Neuronal stem cell (in vitro differentiated cells): ENCODE measurements at regions not wholly inside any gene's neighbourhood (a gene's known extent, or its start where the extent isn't known, plus 50 kb on each side); places are given as distances from the start of the nearest gene placed in this dataset.

Experiments used
- DNase-seq: peaks from one replicate; pipeline ENCODE4 v3.0.0-alpha.2; 2013; ENCODE audit warnings: low spot score
- H2AFZ ChIP-seq: one replicate; pipeline ENCODE4 v1.6.1; 2013; ENCODE audit warnings: mild to moderate bottlenecking, low read length, inconsistent platforms
- H2AK5ac ChIP-seq: 2 replicates; pipeline ENCODE4 v1.6.1; 2013; ENCODE audit warnings: low read depth, mild to moderate bottlenecking, inconsistent platforms, low read length, moderate library complexity, mixed read lengths
- H2BK120ac ChIP-seq: 2 replicates; pipeline ENCODE4 v1.6.1; 2013; ENCODE audit warnings: low read depth, mild to moderate bottlenecking, inconsistent platforms, low read length, moderate library complexity, mixed read lengths
- H2BK12ac ChIP-seq: one replicate; pipeline ENCODE4 v1.6.1; 2013; ENCODE audit warnings: low read length, inconsistent platforms
- H2BK15ac ChIP-seq: 2 replicates; pipeline ENCODE4 v1.6.1; 2013; ENCODE audit warnings: mild to moderate bottlenecking, low read length, inconsistent platforms, mixed read lengths
- H2BK5ac ChIP-seq: one replicate; pipeline ENCODE4 v1.6.1; 2013; ENCODE audit warnings: inconsistent platforms, mild to moderate bottlenecking, low read length, moderate library complexity
- H3K14ac ChIP-seq: one replicate; pipeline ENCODE4 v1.6.1; 2013; ENCODE audit warnings: low read length, inconsistent platforms
- H3K18ac ChIP-seq: 2 replicates; pipeline ENCODE4 v1.6.1; 2013; ENCODE audit warnings: low read length, inconsistent platforms
- H3K23ac ChIP-seq: 2 replicates; pipeline ENCODE4 v1.6.1; 2013; ENCODE audit warnings: low read depth, mild to moderate bottlenecking, mixed read lengths, low read length, inconsistent platforms; ENCODE audit not compliant: poor library complexity
- H3K27ac ChIP-seq: replicated peaks from 3 replicates; pipeline ENCODE4 v1.5.1; 2013; ENCODE audit warnings: low read length, inconsistent platforms
- H3K27me3 ChIP-seq, 3 experiments: 2 replicates each; pipeline ENCODE4 v1.6.1; 2013; ENCODE audit warnings: low read length in 3 of 3, mild to moderate bottlenecking in 2 of 3, inconsistent platforms in 1 of 3, low read depth in 1 of 3, mixed read lengths in 1 of 3, moderate library complexity in 1 of 3; ENCODE audit not compliant: control insufficient read depth in 3 of 3, insufficient read depth in 3 of 3
- H3K36me3 ChIP-seq, 2 donors: replicated peaks in 1 of 2; 2 replicates each; pipeline ENCODE4 v1.6.1; 2013; ENCODE audit warnings: low read length in 2 of 2; ENCODE audit not compliant: control insufficient read depth in 2 of 2, insufficient read depth in 2 of 2
- H3K4ac ChIP-seq: 2 replicates; pipeline ENCODE4 v1.6.1; 2013; ENCODE audit warnings: inconsistent platforms, mild to moderate bottlenecking, low read length, moderate library complexity
- H3K4me1 ChIP-seq, 2 donors: 1 replicate in 1 of 2; 2 replicates in 1 of 2; pipeline ENCODE4 v1.6.1; 2013; ENCODE audit warnings: low read length in 2 of 2, low read depth in 1 of 2; ENCODE audit not compliant: control insufficient read depth in 2 of 2, insufficient read depth in 1 of 2
- H3K4me2 ChIP-seq: one replicate; pipeline ENCODE4 v1.6.1; 2013; ENCODE audit warnings: mild to moderate bottlenecking, low read length, inconsistent platforms; ENCODE audit not compliant: insufficient read depth, poor library complexity, severe bottlenecking
- H3K4me3 ChIP-seq, 2 donors: 2 replicates each; pipeline ENCODE4 v1.5.1; 2013; ENCODE audit warnings: low read length in 2 of 2, mild to moderate bottlenecking in 2 of 2, inconsistent platforms in 1 of 2, moderate library complexity in 1 of 2
- H3K79me1 ChIP-seq: one replicate; pipeline ENCODE4 v1.6.1; 2013; ENCODE audit warnings: low read depth, mild to moderate bottlenecking, inconsistent platforms, low read length, moderate library complexity
- H3K9ac ChIP-seq: one replicate; pipeline ENCODE4 v1.6.1; 2013; ENCODE audit warnings: mild to moderate bottlenecking, low read depth, low read length, inconsistent platforms; ENCODE audit not compliant: poor library complexity
- H3K9me3 ChIP-seq, 2 donors: replicated peaks in 1 of 2; 2 replicates each; pipeline versions ENCODE3 to v1.6.1; 2013; ENCODE audit warnings: low read length in 2 of 2, mild to moderate bottlenecking in 2 of 2, inconsistent platforms in 1 of 2, low read depth in 1 of 2, mixed read lengths in 1 of 2, moderate library complexity in 1 of 2; ENCODE audit not compliant: control insufficient read depth in 2 of 2, insufficient read depth in 1 of 2
- H4K8ac ChIP-seq: one replicate; pipeline ENCODE4 v1.6.1; 2013; ENCODE audit warnings: low read depth, mild to moderate bottlenecking, inconsistent platforms, low read length, moderate library complexity
- H4K91ac ChIP-seq: one replicate; pipeline ENCODE4 v1.6.1; 2013; ENCODE audit warnings: low read length, low read depth, mild to moderate bottlenecking, inconsistent platforms; ENCODE audit not compliant: poor library complexity
- WGBS, 2 donors: extraction: QIAGEN DNeasy Blood & Tissue Kit; methylation state at CpG; one replicate each; pipeline ENCODE4 v1.1.7; 2013; ENCODE audit warnings: missing lambda C conversion rate in 2 of 2, mixed read lengths in 1 of 2; ENCODE audit not compliant: insufficient read length in 2 of 2, insufficient replicate concordance in 1 of 2; ENCODE audit errors: extremely low coverage in 2 of 2; 5-methylcytosine and 5-hydroxymethylcytosine counted together

DNA sequence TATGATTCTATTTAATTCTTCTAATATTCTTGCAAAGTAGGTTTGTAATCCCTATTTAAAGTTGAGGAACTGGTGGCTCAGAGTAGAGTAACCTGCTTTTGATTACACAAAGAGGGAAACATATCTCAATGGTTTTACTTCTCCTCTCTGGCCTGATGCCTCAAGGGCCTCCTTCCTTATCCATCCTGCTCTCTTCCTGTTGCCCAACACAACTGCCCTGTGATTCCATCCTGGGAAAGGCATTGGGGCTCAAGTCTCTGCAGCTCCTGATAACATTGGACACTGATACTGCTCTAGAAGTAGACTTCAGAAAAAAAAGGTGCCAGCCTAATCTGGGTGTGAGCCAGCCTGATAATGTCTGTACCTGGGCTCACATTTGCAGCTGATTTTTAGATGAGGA is 75.8 kb downstream of the RDH14 start:
- no peak overlapping the region for H3K4me3 ChIP-seq
- H2BK12ac ChIP-seq = no peak overlapping the region

DNA sequence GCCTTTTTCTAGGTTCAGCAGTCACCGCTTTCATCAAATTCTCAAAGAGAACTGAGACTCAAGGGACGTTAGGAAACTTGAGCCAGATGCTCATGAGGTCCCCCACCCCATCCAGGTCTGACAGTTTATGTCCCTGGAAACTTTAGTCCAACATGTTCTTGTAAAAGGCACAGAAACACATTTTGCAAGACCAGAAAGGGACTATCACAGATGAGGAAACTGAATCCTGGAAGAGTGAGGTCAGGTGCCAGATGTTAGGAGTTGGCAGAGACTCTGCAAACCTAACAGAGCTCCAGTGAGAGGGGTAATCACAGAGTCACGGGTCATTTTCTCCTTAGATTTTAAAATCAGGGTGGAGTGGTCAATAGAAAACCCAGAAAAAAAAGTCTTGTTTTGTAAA is 76.6 kb downstream of the RDH14 start:
- no peak overlapping the region for H2AK5ac ChIP-seq
- H3K4me2 ChIP-seq = no peak overlapping the region
- no peak overlapping the region for H2BK120ac ChIP-seq
- no peaks in the 10 kb centered on the region for H3K27me3 ChIP-seq
- no peak overlapping the region for H3K4ac ChIP-seq
- H3K79me1 ChIP-seq = no peaks in the 10 kb centered on the region
- H2BK5ac ChIP-seq = no peak overlapping the region
- H4K8ac ChIP-seq = no peak overlapping the region
- no peak for DNase-seq
- H3K36me3 ChIP-seq = no peaks in the 10 kb centered on the region
- H3K14ac ChIP-seq = no peak overlapping the region
- H3K18ac ChIP-seq = no peak overlapping the region
- no peaks in the 10 kb centered on the region for H3K9me3 ChIP-seq
- H3K4me3 ChIP-seq = no peak overlapping the region
- no peak overlapping the region for H3K27ac ChIP-seq
- H2AFZ ChIP-seq = no peak overlapping the region
- no peak overlapping the region for H4K91ac ChIP-seq
- no peak overlapping the region for H3K23ac ChIP-seq
- no peak overlapping the region for H2BK12ac ChIP-seq
- no peaks in the 10 kb centered on the region for H3K4me1 ChIP-seq
- WGBS, 2 donors = no CpG with 5 or more reads among the region's 3 CpGs
- no peak overlapping the region for H2BK15ac ChIP-seq
- H3K9ac ChIP-seq = no peak overlapping the region

More for the DNA sequence above, 75.8 kb downstream of the RDH14 start:
- no peaks in the 10 kb centered on the region for H3K79me1 ChIP-seq
- no peak overlapping the region for H2BK120ac ChIP-seq
- no peak for DNase-seq
- H3K14ac ChIP-seq = no peak overlapping the region
- H3K18ac ChIP-seq = no peak overlapping the region
- no peak overlapping the region for H2BK5ac ChIP-seq
- no peak overlapping the region for H3K4me2 ChIP-seq
- no peaks in the 10 kb centered on the region for H3K9me3 ChIP-seq
- no peak overlapping the region for H3K9ac ChIP-seq
- H3K4me1 ChIP-seq = no peaks in the 10 kb centered on the region
- no peaks in the 10 kb centered on the region for H3K36me3 ChIP-seq
- H3K23ac ChIP-seq = no peak overlapping the region
- H2AFZ ChIP-seq = no peak overlapping the region
- no peak overlapping the region for H2AK5ac ChIP-seq
- H3K4ac ChIP-seq = no peak overlapping the region
- no peaks in the 10 kb centered on the region for H3K27me3 ChIP-seq
- H4K91ac ChIP-seq = no peak overlapping the region
- H2BK15ac ChIP-seq = no peak overlapping the region
- no peak overlapping the region for H4K8ac ChIP-seq
- H3K27ac ChIP-seq = no peak overlapping the region

DNA sequence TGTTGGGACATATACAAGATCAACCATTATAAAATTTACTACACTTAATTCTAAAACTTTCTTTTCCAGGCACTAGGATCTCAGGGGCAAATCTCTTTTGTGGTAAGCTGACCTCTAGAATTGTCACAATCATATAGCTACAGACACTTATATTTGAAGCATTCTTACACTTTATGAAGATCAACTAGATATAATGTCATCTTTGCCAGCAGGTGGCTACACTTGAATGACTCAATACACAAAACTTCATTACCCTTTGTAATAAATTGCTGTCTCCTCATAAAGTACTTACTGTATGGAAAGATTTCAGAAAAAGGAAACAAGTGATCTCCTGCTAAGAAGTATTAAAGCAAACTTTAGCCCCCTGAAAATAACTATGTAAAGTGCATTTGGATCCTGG is 77.8 kb downstream of the RDH14 start:
- Histone ChIP-seq H3K79me1 (no peaks in the 10 kb centered on the region), H3K18ac (no peak overlapping the region), H3K4me1 (no peaks in the 10 kb centered on the region), H3K27me3 (no peaks in the 10 kb centered on the region), H3K36me3 (no peaks in the 10 kb centered on the region), H3K4me3 (no peak overlapping the region), H2AK5ac (no peak overlapping the region), H4K8ac (no peak overlapping the region), H2AFZ (no peak overlapping the region), H3K9me3 (no peaks in the 10 kb centered on the region), H4K91ac (no peak overlapping the region), H3K14ac (no peak overlapping the region), H2BK120ac (no peak overlapping the region), H3K4me2 (no peak overlapping the region), H3K9ac (no peak overlapping the region), H3K4ac (no peak overlapping the region), H2BK5ac (no peak overlapping the region), H3K27ac (no peak overlapping the region), H2BK12ac (no peak overlapping the region), H2BK15ac (no peak overlapping the region), H3K23ac (no peak overlapping the region)
- DNase-seq = no peak

DNA sequence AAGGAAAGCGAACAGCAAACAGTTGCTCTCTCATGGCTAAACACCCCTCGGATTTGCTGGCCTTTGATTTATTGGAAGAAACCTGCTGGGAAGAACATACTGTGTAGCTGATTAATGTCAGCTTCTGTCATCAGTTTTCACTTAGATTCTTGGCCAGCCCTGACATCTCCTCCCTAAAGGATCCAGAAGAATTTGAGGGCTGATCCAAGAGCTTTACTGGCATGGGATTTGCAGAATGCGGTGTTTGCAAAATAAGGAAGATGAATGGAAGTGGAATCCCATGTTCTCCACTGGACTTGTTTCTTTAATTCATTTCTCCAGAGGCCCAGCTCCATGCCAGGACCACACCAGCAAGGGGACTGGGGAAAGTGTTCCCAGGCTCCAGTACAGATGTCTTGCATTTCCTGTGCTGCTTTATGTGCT is 80.5 kb downstream of the RDH14 start:
- no peaks in the 10 kb centered on the region for H3K9me3 ChIP-seq
- H2BK5ac ChIP-seq = no peak overlapping the region
- H4K91ac ChIP-seq = no peak overlapping the region
- H2BK12ac ChIP-seq = no peak overlapping the region
- H3K14ac ChIP-seq = no peak overlapping the region
- H3K4me2 ChIP-seq = no peak overlapping the region
- no peak overlapping the region for H2BK15ac ChIP-seq
- no peak overlapping the region for H3K9ac ChIP-seq
- no peak for DNase-seq
- no peak overlapping the region for H2AFZ ChIP-seq
- no CpG with 5 or more reads among the region's 3 CpGs for WGBS, 2 donors
- H2BK120ac ChIP-seq = no peak overlapping the region
- no peak overlapping the region for H3K27ac ChIP-seq
- no peak overlapping the region for H3K23ac ChIP-seq
- H3K27me3 ChIP-seq = no peaks in the 10 kb centered on the region
- peak overlapping the region in 1 of 2 donors; percentile 7 for H3K4me3 ChIP-seq
- no peaks in the 10 kb centered on the region for H3K4me1 ChIP-seq
- H3K36me3 ChIP-seq = no peaks in the 10 kb centered on the region
- H3K18ac ChIP-seq = no peak overlapping the region
- H3K79me1 ChIP-seq = no peaks in the 10 kb centered on the region
- H2AK5ac ChIP-seq = no peak overlapping the region
- H3K4ac ChIP-seq = no peak overlapping the region
- H4K8ac ChIP-seq = no peak overlapping the region
